IMR-90 (cell line): ENCODE measurements at regions not wholly inside any gene's neighbourhood (a gene's known extent, or its start where the extent isn't known, plus 50 kb on each side); places are given as distances from the start of the nearest gene placed in this dataset.

Experiments used
- ATAC-seq: fragments of 200-7000 bp; cut with Tn5 transposase; 2 replicates; pipeline ENCODE4 v1.9.1; 2020; ENCODE audit warnings: low read depth, mild to moderate bottlenecking, moderate library complexity
- BruUV-seq: library from RNA; stranded (reverse); fragments of 400-500 nt; replicated peaks from 2 replicates; lab custom pipeline; 2021; lab: Mats Ljungman, UMichigan
- CTCF ChIA-PET: fragments of 300-600 bp; formaldehyde crosslinking; extraction: SDS; loops from one replicate; lab custom pipeline; 2021; ENCODE audit warnings: antibody characterized with exemption; lab: Yijun Ruan, JAX
- POLR2A ChIA-PET: fragments of 300-600 bp; sonication (Branson Sonifier 250); formaldehyde crosslinking; loops from one replicate; lab custom pipeline; 2022; ENCODE audit warnings: antibody characterized with exemption; ENCODE audit not compliant: unreplicated experiment; lab: Charles Lee
- DNase-seq: peaks from one replicate; pipeline ENCODE4 v3.0.0; 2013
- H2AFZ ChIP-seq: replicated peaks from 2 replicates; pipeline ENCODE3; 2013; ENCODE audit warnings: low read length, mild to moderate bottlenecking; ENCODE audit not compliant: poor library complexity
- H2AK5ac ChIP-seq: 2 replicates; pipeline ENCODE4 v1.6.1; 2013; ENCODE audit warnings: low read depth, low read length, inconsistent platforms
- H2AK9ac ChIP-seq: replicated peaks from 2 replicates; pipeline ENCODE3; 2013; ENCODE audit warnings: mild to moderate bottlenecking, low read depth, low read length, moderate library complexity; ENCODE audit not compliant: poor library complexity
- H2BK120ac ChIP-seq: 2 replicates; pipeline ENCODE4 v1.6.1; 2013; ENCODE audit warnings: low read depth, low read length, inconsistent platforms
- H2BK15ac ChIP-seq: 3 replicates; pipeline ENCODE4 v1.6.1; 2013; ENCODE audit warnings: low read depth, low read length, inconsistent platforms
- H2BK20ac ChIP-seq: 2 replicates; pipeline ENCODE4 v1.6.1; 2013; ENCODE audit warnings: low read depth, mild to moderate bottlenecking, inconsistent platforms, low read length, moderate library complexity
- H2BK5ac ChIP-seq: 2 replicates; pipeline ENCODE4 v1.6.1; 2013; ENCODE audit warnings: mild to moderate bottlenecking, low read depth, low read length, inconsistent platforms; ENCODE audit not compliant: poor library complexity, severe bottlenecking
- H3K14ac ChIP-seq: replicated peaks from 2 replicates; pipeline ENCODE4 v1.6.1; 2013; ENCODE audit warnings: low read depth, low read length, inconsistent platforms
- H3K18ac ChIP-seq: 2 replicates; pipeline ENCODE4 v1.6.1; 2013; ENCODE audit warnings: low read depth, low read length, control low read depth
- H3K23ac ChIP-seq: 2 replicates; pipeline ENCODE4 v1.6.1; 2013; ENCODE audit warnings: low read depth, low read length, inconsistent platforms
- H3K27ac ChIP-seq: 2 replicates; pipeline ENCODE4 v1.5.1; 2013; ENCODE audit warnings: mild to moderate bottlenecking, control low read depth, low read length; ENCODE audit not compliant: insufficient read depth
- H3K27me3 ChIP-seq: 2 replicates; pipeline ENCODE4 v1.6.1; 2013; ENCODE audit warnings: low read length; ENCODE audit not compliant: control insufficient read depth, insufficient read depth
- H3K36me3 ChIP-seq: 2 replicates; pipeline ENCODE4 v1.6.1; 2013; ENCODE audit warnings: low read length, mixed read lengths; ENCODE audit not compliant: control insufficient read depth, insufficient read depth
- H3K4ac ChIP-seq: 2 replicates; pipeline ENCODE4 v1.6.1; 2013; ENCODE audit warnings: low read depth, low read length, inconsistent platforms
- H3K4me1 ChIP-seq: 2 replicates; pipeline ENCODE4 v1.6.1; 2013; ENCODE audit warnings: low read length, mixed read lengths; ENCODE audit not compliant: control insufficient read depth, insufficient read depth
- H3K4me2 ChIP-seq: 2 replicates; pipeline ENCODE4 v1.6.1; 2013; ENCODE audit warnings: low read depth, mild to moderate bottlenecking, control low read depth, low read length, moderate library complexity
- H3K4me3 ChIP-seq: 2 replicates; pipeline ENCODE4 v1.5.1; 2013; ENCODE audit warnings: low read depth, mild to moderate bottlenecking, control low read depth, low read length, moderate library complexity; ENCODE audit not compliant: insufficient read depth
- H3K56ac ChIP-seq: 2 replicates; pipeline ENCODE4 v1.6.1; 2013; ENCODE audit warnings: low read length, inconsistent platforms; ENCODE audit not compliant: insufficient read depth; ENCODE audit errors: extremely low read depth
- H3K79me1 ChIP-seq, 2 experiments: 2 replicates each; pipeline ENCODE4 v1.6.1; 2013; ENCODE audit warnings: low read length in 2 of 2, inconsistent platforms in 1 of 2, low read depth in 1 of 2
- H3K9ac ChIP-seq: 2 replicates; pipeline ENCODE4 v1.6.1; 2013; ENCODE audit warnings: low read depth, low read length, control low read depth
- H3K9me1 ChIP-seq: 2 replicates; pipeline ENCODE4 v1.6.1; 2013; ENCODE audit warnings: low read length, inconsistent platforms; ENCODE audit not compliant: insufficient read depth
- H3K9me3 ChIP-seq: 2 replicates; pipeline ENCODE4 v1.6.1; 2013; ENCODE audit warnings: low read length; ENCODE audit not compliant: control insufficient read depth, insufficient read depth
- H4K20me1 ChIP-seq: 2 replicates; pipeline ENCODE4 v1.6.1; 2013; ENCODE audit warnings: low read length, inconsistent platforms; ENCODE audit not compliant: insufficient read depth
- H4K5ac ChIP-seq: 2 replicates; pipeline ENCODE4 v1.6.1; 2013; ENCODE audit warnings: mild to moderate bottlenecking, low read depth, low read length, control low read depth
- H4K8ac ChIP-seq, 2 experiments: 2 replicates each; pipeline ENCODE4 v1.6.1; 2013; ENCODE audit warnings: low read depth in 2 of 2, low read length in 2 of 2, control low read depth in 1 of 2, inconsistent platforms in 1 of 2
- H4K91ac ChIP-seq: 2 replicates; pipeline ENCODE4 v1.6.1; 2013; ENCODE audit warnings: low read depth, low read length, inconsistent platforms; ENCODE audit not compliant: insufficient read depth
- BHLHE40 ChIP-seq: fragments of 150-350 bp; IDR thresholded peaks from 2 replicates; pipeline ENCODE4 v1.6.1; 2016; ENCODE audit warnings: mild to moderate bottlenecking, low read depth, low read length
- CTCF ChIP-seq: conservative IDR thresholded peaks from 2 replicates; pipeline ENCODE4 v1.5.1; 2012; ENCODE audit warnings: mild to moderate bottlenecking, low read depth, low read length, improper control_type of control experiment
- ELK1 ChIP-seq: fragments of 150-350 bp; IDR thresholded peaks from 2 replicates; pipeline ENCODE4 v1.6.1; 2016; ENCODE audit warnings: low read depth, mild to moderate bottlenecking, low read length, moderate library complexity, borderline replicate concordance
- FOS ChIP-seq: fragments of 150-350 bp; IDR thresholded peaks from 2 replicates; pipeline ENCODE4 v1.6.1; 2016; ENCODE audit warnings: low read depth, low read length
- MAFK ChIP-seq: IDR thresholded peaks from 2 replicates; pipeline ENCODE4 v1.6.1; 2012; ENCODE audit warnings: low read depth, low read length, improper control_type of control experiment
- MXI1 ChIP-seq: IDR thresholded peaks from 2 replicates; pipeline ENCODE4 v1.6.1; 2012; ENCODE audit warnings: low read depth, mild to moderate bottlenecking, low read length, moderate library complexity, borderline replicate concordance
- NFE2L2 ChIP-seq: fragments of 150-350 bp; IDR thresholded peaks from 2 replicates; pipeline ENCODE4 v1.6.1; 2016; ENCODE audit warnings: low read depth, mild to moderate bottlenecking, low read length
- RAD21 ChIP-seq: IDR thresholded peaks from 2 replicates; pipeline ENCODE4 v1.6.1; 2012; ENCODE audit warnings: low read length, improper control_type of control experiment
- RCOR1 ChIP-seq: IDR thresholded peaks from 2 replicates; pipeline ENCODE4 v1.6.1; 2012; ENCODE audit warnings: mild to moderate bottlenecking, low read length, improper control_type of control experiment; ENCODE audit not compliant: insufficient replicate concordance
- RFX5 ChIP-seq: IDR thresholded peaks from 2 replicates; pipeline ENCODE4 v1.8.0; 2012; ENCODE audit warnings: low read depth, mild to moderate bottlenecking, low read length, moderate library complexity
- USF2 ChIP-seq: fragments of 150-350 bp; IDR thresholded peaks from 2 replicates; pipeline ENCODE4 v1.6.1; 2017; ENCODE audit warnings: mild to moderate bottlenecking, antibody characterized with exemption, low read length, low read depth
- WGBS, 2 experiments: methylation state at CpG; one replicate each; pipeline versions ENCODE4 v1.1.5 to v1.1.7; 2013; ENCODE audit warnings: missing lambda C conversion rate in 2 of 2; ENCODE audit not compliant: insufficient read length in 1 of 2; ENCODE audit errors: extremely low coverage in 2 of 2; 5-methylcytosine and 5-hydroxymethylcytosine counted together
- dilution Hi-C: fragments of 300-500 bp; cut with HindIII; formaldehyde crosslinking; loops from one replicate; pipeline ENCODE4 v1.14.3; 2018; ENCODE audit warnings: low sequenced_read_pairs; ENCODE audit not compliant: unreplicated experiment
- in situ Hi-C: fragments of 300-500 bp; cut with MboI; formaldehyde crosslinking; loops from 3 replicates; pipeline ENCODE4 v1.14.3; 2019; ENCODE audit warnings: low sequenced_read_pairs, inconsistent platforms, mixed read lengths
- intact Hi-C: fragments of 100-400 bp; cut with micrococcal nuclease; formaldehyde crosslinking; loops from 2 replicates; pipeline ENCODE4 v1.10.0; 2022

- no peak overlapping the region for H3K27ac ChIP-seq
- H3K9me3 ChIP-seq: peaks cover 16% of the 10 kb centered on the region; the same call in 1 of the 2 replicates
- H3K23ac ChIP-seq: no peak overlapping the region
- no peak overlapping the region for H2AFZ ChIP-seq
- H3K56ac ChIP-seq: no peak overlapping the region
- no peaks in the 10 kb centered on the region for H3K27me3 ChIP-seq
- H3K9ac ChIP-seq: no peak overlapping the region
- H3K79me1 ChIP-seq: no peaks in the 10 kb centered on the region
- no peak overlapping the region for H3K4ac ChIP-seq
- H3K36me3 ChIP-seq: no peaks in the 10 kb centered on the region
- H2BK15ac ChIP-seq: no peak overlapping the region
- H4K91ac ChIP-seq: no peak overlapping the region
- no peak for DNase-seq
- TF ChIP-seq USF2: no peak
- TF ChIP-seq RFX5: no peak
- no peak for TF ChIP-seq RAD21
- TF ChIP-seq MAFK: no peak
- no peak for TF ChIP-seq NFE2L2
- no peak for TF ChIP-seq FOS
- no peak for TF ChIP-seq CTCF
- no peak for TF ChIP-seq RCOR1
- TF ChIP-seq ELK1: no peak
- no peak for TF ChIP-seq BHLHE40
- TF ChIP-seq MXI1: no peak
- intact Hi-C loops (no loop called here), dilution Hi-C loops (no loop called here), in situ Hi-C loops (no loop called here)
- no CpG with 5 or more reads among the region's 1 CpG for WGBS, 2 experiments
- no peak overlapping the region for H3K18ac ChIP-seq
- H3K14ac ChIP-seq: no peak overlapping the region
- H4K20me1 ChIP-seq: no peaks in the 10 kb centered on the region
- H2BK20ac ChIP-seq: no peak overlapping the region
- no peak overlapping the region for H2AK9ac ChIP-seq
- ChIA-PET CTCF (no interaction called here), POLR2A (no interaction called here)
- no peak for ATAC-seq
- H4K5ac ChIP-seq: no peak overlapping the region
- H3K4me2 ChIP-seq: no peak overlapping the region
- H3K4me3 ChIP-seq: no peak overlapping the region
- no peaks in the 10 kb centered on the region for H3K4me1 ChIP-seq
- no peak overlapping the region for H2BK120ac ChIP-seq
- H4K8ac ChIP-seq: no peak overlapping the region
- H3K9me1 ChIP-seq: no peaks in the 10 kb centered on the region
- no peak overlapping the region for H2BK5ac ChIP-seq
- BruUV-seq: no TSS peak
- no peak overlapping the region for H2AK5ac ChIP-seq
Measured at GRCh38 chr14:82029038-82029437, 495.4 kb upstream of the SEL1L start.
